Caco-2 (cell line): ENCODE measurements at regions not wholly inside any gene's neighbourhood (a gene's known extent, or its start where the extent isn't known, plus 50 kb on each side); places are given as distances from the start of the nearest gene placed in this dataset.
"Not testable (repeated sequence)": the region's sequence is repeated elsewhere in the genome, so short reads cannot be mapped to it uniquely, and the experiment has no call there.

ENCODE experiments used
- BruUV-seq: library from RNA; stranded (reverse); fragments of 400-500 nt; replicated peaks from 2 replicates; lab custom pipeline; 2021; lab: Mats Ljungman, UMichigan
- CTCF ChIA-PET: fragments of 300-600 bp; sonication (Branson Sonifier 250); formaldehyde crosslinking; loops from one replicate; lab custom pipeline; 2022; ENCODE audit warnings: antibody characterized with exemption; lab: Charles Lee
- POLR2A ChIA-PET: fragments of 300-600 bp; sonication (Branson Sonifier 250); formaldehyde crosslinking; loops from one replicate; lab custom pipeline; 2022; ENCODE audit warnings: antibody characterized with exemption; lab: Charles Lee
- DNase-seq, 2 experiments: peaks; one replicate each; pipeline versions ENCODE4 v3.0.0 to v3.0.0-alpha.2; 2020 to 2022
- H3K27me3 ChIP-seq: replicated peaks from 2 replicates; pipeline ENCODE4 v1.6.0; 2011; ENCODE audit warnings: low read length; ENCODE audit not compliant: control insufficient read depth, insufficient read depth
- H3K36me3 ChIP-seq: 2 replicates; pipeline ENCODE4 v1.5.1; 2011; ENCODE audit warnings: low read length; ENCODE audit not compliant: control insufficient read depth, insufficient read depth
- H3K4me1 ChIP-seq: fragments of 250-450 bp; sonication (Bioruptor Pico); 2 replicates; pipeline ENCODE4 v1.5.1; 2020; ENCODE audit warnings: mild to moderate bottlenecking
- H3K4me3 ChIP-seq: 2 replicates; pipeline ENCODE4 v1.5.1; 2011; ENCODE audit warnings: low read depth, mild to moderate bottlenecking, control low read depth, low read length
- H3K9me3 ChIP-seq: fragments of 250-450 bp; sonication (Bioruptor Pico); 2 replicates; pipeline ENCODE4 v1.5.1; 2020; ENCODE audit warnings: mild to moderate bottlenecking, moderate library complexity
- H3K27ac Mint-ChIP-seq: one replicate; pipeline ENCODE4 v1.8.0; 2022; ENCODE audit warnings: mixed read lengths; ENCODE audit not compliant: unreplicated experiment
- H3K27me3 Mint-ChIP-seq: one replicate; pipeline ENCODE4 v1.8.0; 2022; ENCODE audit warnings: mixed read lengths; ENCODE audit not compliant: insufficient read depth, unreplicated experiment
- H3K36me3 Mint-ChIP-seq: one replicate; pipeline ENCODE4 v1.8.0; 2022; ENCODE audit warnings: mild to moderate bottlenecking, mixed read lengths; ENCODE audit not compliant: insufficient read depth, unreplicated experiment
- H3K4me1 Mint-ChIP-seq: one replicate; pipeline ENCODE4 v1.8.0; 2022; ENCODE audit warnings: low read depth, mixed read lengths; ENCODE audit not compliant: unreplicated experiment
- H3K4me3 Mint-ChIP-seq: one replicate; pipeline ENCODE4 v1.8.0; 2022; ENCODE audit warnings: mild to moderate bottlenecking, moderate library complexity, mixed read lengths; ENCODE audit not compliant: unreplicated experiment
- H3K9me3 Mint-ChIP-seq: one replicate; pipeline ENCODE4 v1.8.0; 2022; ENCODE audit warnings: mixed read lengths; ENCODE audit not compliant: unreplicated experiment
- intact Hi-C: fragments of 100-400 bp; cut with micrococcal nuclease; formaldehyde crosslinking; loops from one replicate; pipeline ENCODE4 v1.10.0; 2022; ENCODE audit not compliant: unreplicated experiment
- TF ChIP-seq, protein P1 (sequence below), 2 experiments: fragments of 200-600 bp in 1 of 2; IDR thresholded peaks; 1 replicate in 1 of 2; 2 replicates in 1 of 2; pipeline versions ENCODE4 v1.5.1 to v1.8.0; 2011 to 2022; ENCODE audit warnings: antibody characterized with exemption in 1 of 2, control low read depth in 1 of 2, inconsistent platforms in 1 of 2, low read depth in 1 of 2, low read length in 1 of 2, mild to moderate bottlenecking in 1 of 2, moderate library complexity in 1 of 2; ENCODE audit not compliant: insufficient read depth in 1 of 2, severe bottlenecking in 1 of 2, unreplicated experiment in 1 of 2

DNA sequence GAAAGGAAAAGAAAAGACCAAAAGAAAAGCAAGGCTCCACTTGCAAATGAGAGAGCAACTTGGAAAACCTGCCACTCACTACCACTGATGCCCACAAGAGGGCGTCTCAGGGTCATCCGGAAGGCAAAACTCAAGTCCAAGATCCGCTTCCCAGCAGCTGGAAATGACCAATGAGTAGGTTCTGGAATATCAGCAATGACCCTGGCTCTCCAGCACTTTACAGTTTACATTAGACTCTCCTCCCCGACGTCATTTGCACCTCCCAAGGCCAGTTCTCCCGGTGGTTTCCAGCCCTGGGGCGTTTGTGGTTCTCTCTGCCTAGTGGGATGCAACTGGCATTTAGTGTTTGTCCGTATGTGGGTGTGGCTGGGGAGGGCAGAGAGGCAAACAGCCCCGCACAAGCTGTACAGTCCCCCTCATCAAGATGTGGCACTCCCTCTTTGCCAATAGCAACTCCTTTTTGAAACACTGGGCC lies 193.8 kb upstream of the ZNF618 start:
- no peak overlapping the region for H3K4me3 Mint-ChIP-seq
- Histone ChIP-seq H3K27me3 (no peaks in the 10 kb centered on the region; the same call in 1 of the 2 replicates), H3K9me3 (no peaks in the 10 kb centered on the region), H3K4me3 (no peak overlapping the region), H3K4me1 (no peaks in the 10 kb centered on the region), H3K36me3 (no peaks in the 10 kb centered on the region)
- H3K36me3 Mint-ChIP-seq = no peaks in the 10 kb centered on the region
- ChIA-PET POLR2A (no interaction called here), CTCF (interaction anchor here (1.3 to 1.5 kb wide), 2 partner anchors 10 to 49 kb away, joined by 3 read pairs; no protein-coding TSS in a partner anchor)
- no peak overlapping the region for H3K27ac Mint-ChIP-seq
- no peaks in the 10 kb centered on the region for H3K4me1 Mint-ChIP-seq
- H3K9me3 Mint-ChIP-seq = no peaks in the 10 kb centered on the region
- TF ChIP-seq, protein P1, sequence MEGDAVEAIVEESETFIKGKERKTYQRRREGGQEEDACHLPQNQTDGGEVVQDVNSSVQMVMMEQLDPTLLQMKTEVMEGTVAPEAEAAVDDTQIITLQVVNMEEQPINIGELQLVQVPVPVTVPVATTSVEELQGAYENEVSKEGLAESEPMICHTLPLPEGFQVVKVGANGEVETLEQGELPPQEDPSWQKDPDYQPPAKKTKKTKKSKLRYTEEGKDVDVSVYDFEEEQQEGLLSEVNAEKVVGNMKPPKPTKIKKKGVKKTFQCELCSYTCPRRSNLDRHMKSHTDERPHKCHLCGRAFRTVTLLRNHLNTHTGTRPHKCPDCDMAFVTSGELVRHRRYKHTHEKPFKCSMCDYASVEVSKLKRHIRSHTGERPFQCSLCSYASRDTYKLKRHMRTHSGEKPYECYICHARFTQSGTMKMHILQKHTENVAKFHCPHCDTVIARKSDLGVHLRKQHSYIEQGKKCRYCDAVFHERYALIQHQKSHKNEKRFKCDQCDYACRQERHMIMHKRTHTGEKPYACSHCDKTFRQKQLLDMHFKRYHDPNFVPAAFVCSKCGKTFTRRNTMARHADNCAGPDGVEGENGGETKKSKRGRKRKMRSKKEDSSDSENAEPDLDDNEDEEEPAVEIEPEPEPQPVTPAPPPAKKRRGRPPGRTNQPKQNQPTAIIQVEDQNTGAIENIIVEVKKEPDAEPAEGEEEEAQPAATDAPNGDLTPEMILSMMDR (IDR thresholded peaks at IDR 0.05; ENCODE audit: insufficient read depth in 1 of 2, low read depth in 1 of 2, low read length in 1 of 2, severe bottlenecking in 1 of 2, unreplicated experiment in 1 of 2) = peak; percentile 82 to 88
- peaks cover 29% of the 10 kb centered on the region for H3K27me3 Mint-ChIP-seq
- no TSS peak for BruUV-seq
- DNase-seq = peak; percentile 75 to 82
- intact Hi-C loops = loop anchor here (5.0 to 10.0 kb wide), 2 partner anchors 125 to 192 kb away; partner anchors contain the start of gene ZNF618

DNA sequence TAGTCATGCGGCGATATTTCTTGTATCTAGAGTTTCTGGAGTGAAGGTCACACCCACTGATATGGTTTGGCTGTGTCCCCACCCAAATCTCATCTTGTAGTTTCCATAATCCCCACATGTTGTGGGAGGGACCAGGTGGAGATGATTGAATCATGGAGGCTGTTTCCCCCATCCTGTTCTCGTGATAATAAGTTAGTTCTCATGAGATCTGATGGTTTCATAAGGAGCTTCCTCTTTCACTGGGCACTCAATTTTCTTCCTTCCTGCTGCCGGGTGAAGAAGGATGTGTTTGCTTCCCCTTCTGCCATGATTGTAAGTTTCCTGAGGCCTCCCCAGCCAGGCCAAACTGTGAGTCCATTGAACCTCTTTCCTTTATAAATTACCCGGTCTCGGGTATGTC lies 190.5 kb upstream of the ZNF618 start:
- H3K36me3 Mint-ChIP-seq, H3K4me1 ChIP-seq, POLR2A ChIA-PET, H3K36me3 ChIP-seq, H3K4me1 Mint-ChIP-seq, H3K9me3 ChIP-seq, DNase-seq, H3K4me3 Mint-ChIP-seq, H3K4me3 ChIP-seq, CTCF ChIA-PET, H3K27ac Mint-ChIP-seq, H3K9me3 Mint-ChIP-seq, BruUV-seq, H3K27me3 ChIP-seq: not testable (repeated sequence)
- intact Hi-C loops = loop anchor here (10.0 kb wide), 1 partner anchor 189 kb away; the partner anchor contains the start of gene ZNF618
- H3K27me3 Mint-ChIP-seq = peaks cover 18% of the 10 kb centered on the region

DNA sequence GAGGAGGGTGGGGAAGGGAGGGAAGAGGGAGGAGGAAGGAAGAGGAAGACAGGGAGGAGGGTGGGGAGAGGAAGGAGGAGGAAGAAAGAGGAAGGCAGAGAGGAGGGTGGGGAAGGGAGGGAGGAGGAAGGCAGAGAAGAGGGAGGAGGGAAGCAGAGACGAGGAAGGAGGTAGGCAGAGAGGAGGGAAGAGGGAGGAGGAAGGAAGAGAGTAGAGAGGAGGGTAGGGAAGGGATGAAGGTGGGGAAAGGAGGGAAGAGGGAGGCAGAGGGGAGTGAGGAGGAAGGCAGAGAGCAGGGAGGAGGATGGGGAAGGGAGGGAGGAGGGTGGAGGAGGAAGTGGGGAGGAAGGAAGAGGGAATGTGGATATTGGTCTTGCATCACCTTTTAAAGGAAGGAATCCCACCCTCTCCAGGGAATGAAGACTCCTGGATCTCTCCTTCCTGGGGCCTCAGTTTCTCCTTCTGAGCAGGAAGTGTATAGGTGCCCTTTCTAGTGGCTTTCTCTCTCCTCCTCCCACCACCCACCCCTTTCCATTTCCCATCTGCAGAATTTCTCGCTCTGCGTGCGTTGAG lies 188.9 kb upstream of the ZNF618 start:
- H3K4me3 Mint-ChIP-seq = no peak overlapping the region
- peaks cover 17% of the 10 kb centered on the region for H3K27me3 Mint-ChIP-seq
- TF ChIP-seq, protein P1 (IDR thresholded peaks at IDR 0.05; ENCODE audit: insufficient read depth in 1 of 2, low read depth in 1 of 2, low read length in 1 of 2, severe bottlenecking in 1 of 2, unreplicated experiment in 1 of 2) = no peak

More for the DNA sequence above, 188.9 kb upstream of the ZNF618 start:
- Mint-ChIP-seq H3K27ac (no peak overlapping the region), H3K4me1 (peaks cover 4% of the 10 kb centered on the region), H3K36me3 (no peaks in the 10 kb centered on the region), H3K9me3 (no peaks in the 10 kb centered on the region)
- H3K4me1 ChIP-seq = peaks cover 6% of the 10 kb centered on the region; the same call in 1 of the 2 replicates
- ChIA-PET CTCF (no interaction called here), POLR2A (no interaction called here)
- no peak for DNase-seq
- intact Hi-C loops = loop anchor here (10.0 kb wide), 1 partner anchor 188 kb away; the partner anchor contains the start of gene ZNF618
- H3K9me3 ChIP-seq = no peaks in the 10 kb centered on the region
- no peaks in the 10 kb centered on the region; the same call in 1 of the 2 replicates for H3K27me3 ChIP-seq
- no peak overlapping the region for H3K4me3 ChIP-seq
- BruUV-seq = no TSS peak
- no peaks in the 10 kb centered on the region for H3K36me3 ChIP-seq
